Stimulated activated CD4-positive, alpha-beta T cell treated with anti-CD3 and anti-CD28 coated beads, TNF-alpha, amount 100 ng/mL, for 24 hours (primary cell): ENCODE measurements at regions not wholly inside any gene's neighbourhood (a gene's known extent, or its start where the extent isn't known, plus 50 kb on each side); places are given as distances from the start of the nearest gene placed in this dataset.

Source experiments
- DNase-seq, 3 experiments: peaks; one replicate each; pipeline ENCODE4 v3.0.0-alpha.2; 2020; ENCODE audit warnings: low read depth in 3 of 3

- no peak for DNase-seq
Measured at GRCh38 chr10:44435196-44435595, 50.3 kb upstream of the CXCL12 start.

- no peak for DNase-seq
Measured at GRCh38 chr10:44436240-44436639, 51.3 kb upstream of the CXCL12 start.

- DNase-seq, result no peak
Measured at GRCh38 chr10:44437840-44438511, 53.1 kb upstream of the CXCL12 start.

- no peak for DNase-seq
Measured at GRCh38 chr10:44439239-44439957, 54.5 kb upstream of the CXCL12 start.

GRCh38 chr10:44439958-44440244 is 55.0 kb upstream of the CXCL12 start:
- DNase-seq, result no peak

- DNase-seq, result no peak
Measured at GRCh38 chr10:44457259-44457658, 72.4 kb upstream of the CXCL12 start.

GRCh38 chr10:44458671-44459413 is 73.9 kb upstream of the CXCL12 start:
- DNase-seq, result no peak

- DNase-seq, result no peak
Measured at GRCh38 chr10:44459671-44460070, 74.8 kb upstream of the CXCL12 start.

- DNase-seq, result no peak
Measured at GRCh38 chr10:44460416-44460815, 75.5 kb upstream of the CXCL12 start.

GRCh38 chr10:44462338-44462914 is 77.5 kb upstream of the CXCL12 start:
- no peak for DNase-seq

GRCh38 chr10:44463511-44464121 is 78.7 kb upstream of the CXCL12 start:
- DNase-seq, result no peak

GRCh38 chr10:44464503-44464902 is 79.6 kb upstream of the CXCL12 start:
- DNase-seq, result no peak

GRCh38 chr10:44465401-44466115 is 80.7 kb upstream of the CXCL12 start:
- no peak for DNase-seq

GRCh38 chr10:44466236-44466635 is 81.3 kb upstream of the CXCL12 start:
- DNase-seq, result no peak

- no peak for DNase-seq
Measured at GRCh38 chr10:44467090-44467489, 82.2 kb upstream of the CXCL12 start.

- no peak for DNase-seq
Measured at GRCh38 chr10:44467900-44468299, 83.0 kb upstream of the CXCL12 start.

- no peak for DNase-seq
Measured at GRCh38 chr10:44468525-44468924, 83.6 kb upstream of the CXCL12 start.

- no peak for DNase-seq
Measured at GRCh38 chr10:44468965-44469364, 84.1 kb upstream of the CXCL12 start.

- DNase-seq, result no peak
Measured at GRCh38 chr10:44470784-44471183, 85.9 kb upstream of the CXCL12 start.

- DNase-seq, result no peak
Measured at GRCh38 chr10:44471410-44471809, 86.5 kb upstream of the CXCL12 start.

- DNase-seq, result no peak
Measured at GRCh38 chr10:44473146-44473545, 88.2 kb upstream of the CXCL12 start.
